Stimulated activated CD4-positive, alpha-beta T cell treated with anti-CD3 and anti-CD28 coated beads, TNF-alpha, amount 100 ng/mL, for 24 hours (primary cell): ENCODE measurements at regions not wholly inside any gene's neighbourhood (a gene's known extent, or its start where the extent isn't known, plus 50 kb on each side); places are given as distances from the start of the nearest gene placed in this dataset.
"Not testable (repeated sequence)": the region's sequence is repeated elsewhere in the genome, so short reads cannot be mapped to it uniquely, and the experiment has no call there.

Experiments
- DNase-seq, 3 experiments: peaks; one replicate each; pipeline ENCODE4 v3.0.0-alpha.2; 2020; ENCODE audit warnings: low read depth in 3 of 3

GRCh38 chr2:106292627-106293026 is 98.5 kb upstream of the UXS1 start:
- no peak for DNase-seq

DNA sequence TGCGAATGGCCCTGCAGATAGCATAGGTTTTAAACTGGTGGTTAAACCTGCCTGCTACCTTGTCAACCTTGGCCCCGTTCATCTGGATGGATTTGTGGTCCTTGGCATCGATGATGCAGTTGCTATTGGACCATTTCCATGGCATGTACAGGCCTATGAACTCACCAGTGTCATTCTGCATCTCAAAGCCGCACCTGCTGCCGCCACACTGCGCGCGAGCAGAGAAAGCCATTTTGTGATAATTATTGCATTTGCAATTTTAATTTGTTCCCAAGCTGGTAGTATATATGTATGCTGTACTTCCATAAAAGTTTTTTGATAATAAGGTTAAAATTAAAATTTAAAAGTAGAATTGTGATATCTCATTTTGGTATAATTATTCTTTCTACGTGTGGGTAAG is 94.8 kb upstream of the UXS1 start:
- no peak for DNase-seq

DNA sequence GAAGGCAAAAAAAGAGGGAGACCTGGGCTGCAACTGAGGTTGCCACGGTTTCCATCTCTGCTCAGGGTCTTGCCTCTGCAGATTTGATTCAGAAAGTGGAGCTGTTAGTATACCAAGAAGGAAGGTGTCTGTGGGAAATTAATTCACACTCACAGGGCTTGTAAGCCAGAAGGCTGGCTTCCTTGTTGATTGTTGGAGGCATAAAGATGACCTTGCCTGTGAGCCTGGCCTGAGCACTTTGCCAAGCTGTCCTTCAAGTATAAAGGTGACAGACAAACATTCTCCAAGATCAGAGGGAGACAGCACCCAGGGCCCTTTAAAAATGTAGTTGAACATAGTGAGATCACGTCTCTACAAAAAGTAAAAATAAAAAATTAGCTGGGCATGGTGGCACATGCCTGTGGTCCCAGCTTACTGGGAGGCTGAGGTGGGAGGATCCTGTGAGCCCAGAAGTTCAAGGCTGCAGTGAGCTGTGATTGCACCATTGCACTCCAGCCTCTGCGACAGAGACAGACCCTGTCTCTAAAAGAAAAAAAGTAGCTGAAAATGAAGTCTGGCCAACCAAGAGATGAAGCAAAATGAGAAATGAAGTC is 91.2 kb upstream of the UXS1 start:
- DNase-seq = no peak

DNA sequence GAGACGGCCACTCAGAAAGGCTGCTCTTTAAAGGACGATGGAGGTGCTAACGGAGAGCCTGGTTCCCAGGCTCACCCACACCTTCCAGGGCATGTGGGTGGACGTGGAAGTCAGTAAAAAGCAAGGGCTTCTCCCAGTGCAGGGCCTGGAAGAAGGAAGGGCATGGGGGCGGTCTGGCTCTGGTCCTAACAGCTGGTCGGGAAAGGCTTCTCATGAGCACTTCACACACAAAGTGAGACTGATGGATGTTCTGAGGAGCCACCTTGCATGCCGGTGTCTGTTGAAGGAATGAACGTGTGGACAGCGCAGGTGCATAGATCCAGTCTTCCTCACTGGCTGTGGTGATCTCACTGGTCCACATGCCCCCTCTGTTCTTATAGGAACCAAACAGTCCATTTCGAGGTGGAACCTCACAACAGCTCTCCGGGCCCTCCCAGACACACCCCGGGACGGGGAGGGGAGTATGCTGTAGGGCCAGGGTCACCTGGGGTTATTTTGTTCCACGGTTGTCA is 90.6 kb upstream of the UXS1 start:
- DNase-seq = no peak

DNA sequence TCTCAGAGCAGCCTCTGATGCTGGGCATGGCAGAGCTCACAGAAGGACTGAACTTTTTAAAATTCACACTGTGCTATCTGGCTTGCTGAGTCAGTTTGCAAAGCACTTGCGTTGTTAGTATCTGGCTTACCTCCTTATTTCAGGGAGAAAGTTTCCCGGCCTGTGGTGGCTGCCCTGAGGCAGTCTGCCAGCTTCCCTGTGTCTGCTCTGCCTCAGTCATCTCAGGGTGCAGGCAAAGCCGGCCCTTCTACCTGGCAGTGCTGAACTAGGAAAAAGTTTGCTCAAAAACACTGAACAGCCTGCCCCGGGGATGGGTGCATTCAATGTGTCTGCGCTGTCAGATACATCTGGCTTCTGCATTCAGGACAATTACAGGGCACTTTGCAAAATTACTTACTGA is 90.2 kb upstream of the UXS1 start:
- DNase-seq = no peak

DNA sequence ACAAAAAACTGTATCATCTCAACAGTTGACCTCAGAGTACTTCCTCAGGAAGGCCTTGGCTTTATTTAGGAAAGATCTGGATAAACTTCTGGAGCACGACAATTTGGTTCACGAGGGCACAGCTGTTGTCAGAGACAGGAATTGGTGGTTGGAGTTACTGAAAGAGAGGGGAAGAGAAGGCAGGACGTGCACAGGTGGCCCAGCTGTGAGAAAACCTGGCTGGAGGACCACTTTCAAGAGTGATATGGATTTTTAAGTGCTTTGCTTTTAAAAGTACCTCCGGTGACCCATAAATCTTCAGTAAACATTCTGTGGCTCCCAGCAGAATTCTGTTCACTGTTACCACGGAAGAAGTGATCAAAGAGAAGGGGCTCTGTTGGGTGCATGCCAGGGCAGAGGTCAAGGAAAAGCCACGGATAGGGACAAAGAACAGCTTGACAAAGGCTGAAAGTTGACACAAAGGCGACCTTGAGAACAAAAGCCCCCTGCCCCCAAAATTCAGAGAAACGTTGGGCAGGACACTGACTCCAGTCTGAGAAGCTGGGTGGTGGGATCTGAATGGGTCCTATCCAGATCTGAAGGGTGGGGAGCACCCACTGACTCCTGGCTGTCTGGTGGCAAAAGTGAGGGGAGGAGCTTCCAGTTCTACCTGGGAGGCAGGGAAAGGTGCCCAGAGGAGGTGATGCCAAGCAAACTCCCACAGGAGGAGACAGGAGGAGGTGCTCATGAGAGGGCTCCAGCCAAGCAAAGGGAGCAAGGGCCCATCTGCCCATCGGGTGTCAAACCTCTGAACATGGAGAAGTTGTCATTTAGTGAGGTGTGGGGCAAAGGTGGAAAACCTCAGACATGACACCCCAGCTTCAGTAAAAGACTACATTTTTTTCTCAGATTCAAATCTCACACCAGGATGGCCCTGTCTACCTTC is 89.4 kb upstream of the UXS1 start:
- not testable (repeated sequence) for DNase-seq

- no peak for DNase-seq
These were observed 88.5 kb upstream of the UXS1 start for GRCh38 chr2:106282462-106283170.

GRCh38 chr2:106281907-106282430 is 87.9 kb upstream of the UXS1 start:
- DNase-seq = not testable (repeated sequence)

GRCh38 chr2:106280722-106281446 is 86.8 kb upstream of the UXS1 start:
- no peak for DNase-seq

DNA sequence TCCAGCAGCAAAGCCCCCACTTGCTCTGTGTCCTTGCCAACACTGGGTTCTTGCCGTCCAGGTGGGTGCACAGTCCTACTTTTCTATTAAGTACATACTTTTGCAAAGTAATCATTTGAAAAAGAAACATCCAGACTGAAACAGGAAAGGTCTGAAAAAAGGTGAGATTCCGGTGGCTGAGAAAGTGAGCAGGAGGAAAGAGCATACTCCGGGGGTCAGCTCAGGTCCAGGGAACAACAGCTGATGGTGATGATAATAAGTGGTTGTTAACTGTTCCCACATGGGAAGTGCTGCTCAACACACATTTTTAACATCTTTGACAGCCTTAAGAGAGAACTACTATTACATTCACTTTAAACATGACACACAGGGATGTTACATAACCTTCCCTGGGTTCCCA is 86.1 kb upstream of the UXS1 start:
- DNase-seq = no peak

DNA sequence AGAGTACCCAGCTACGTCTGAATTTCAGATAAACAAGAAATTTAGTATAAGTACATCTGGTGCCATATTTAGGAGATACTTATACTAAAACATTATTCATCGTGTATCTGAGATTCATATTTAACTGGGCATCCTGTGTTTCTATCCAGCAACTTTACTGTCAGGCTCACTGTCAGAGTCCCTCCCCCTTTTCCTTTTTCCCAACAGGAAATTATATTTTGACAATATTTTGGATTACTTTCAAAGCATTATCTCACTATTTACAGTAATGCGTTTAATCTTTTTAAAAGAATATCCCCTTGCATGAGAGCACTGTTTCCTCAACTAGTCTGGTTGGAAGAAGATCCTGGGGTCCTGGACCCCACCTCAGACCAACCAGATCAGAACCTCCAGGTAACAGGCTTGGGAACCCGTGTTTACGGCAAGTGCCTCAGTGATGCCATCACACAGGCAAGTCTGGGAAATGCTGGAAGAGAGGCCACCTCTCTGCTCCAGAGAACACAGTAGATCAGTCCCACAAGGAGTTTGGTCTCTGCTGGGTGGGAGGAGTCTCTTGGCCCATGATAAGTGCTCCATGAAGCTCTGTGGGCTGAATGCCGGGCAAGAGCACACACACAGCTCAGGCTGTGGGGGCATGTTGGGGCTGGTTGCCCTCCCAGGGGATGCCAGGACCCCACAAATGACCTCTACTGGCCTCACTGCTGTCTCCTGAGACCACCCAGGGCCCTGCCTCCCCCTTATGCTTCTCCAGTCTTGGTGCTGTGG is 84.2 kb upstream of the UXS1 start:
- DNase-seq = no peak

DNA sequence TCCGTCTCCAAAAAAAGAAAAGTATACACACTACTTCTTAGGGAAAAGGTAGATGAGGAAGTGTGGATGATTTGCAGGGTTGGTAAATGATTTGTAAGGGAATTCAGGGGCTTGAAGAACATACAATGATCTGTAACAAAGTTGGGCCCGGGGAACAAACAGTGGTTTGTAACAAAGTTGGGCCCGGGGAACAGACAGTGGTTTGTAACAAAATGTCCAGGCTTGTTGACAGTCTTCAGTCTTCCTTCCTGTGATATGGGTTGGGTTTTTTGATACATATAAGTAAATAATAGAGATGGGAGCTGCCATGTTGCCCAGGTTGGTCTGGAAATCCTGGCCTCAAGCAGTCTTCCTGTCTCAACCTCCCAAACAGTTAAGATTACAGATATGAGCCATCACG is 83.3 kb upstream of the UXS1 start:
- no peak for DNase-seq

- no peak for DNase-seq
These were observed 81.9 kb upstream of the UXS1 start for GRCh38 chr2:106275971-106276370.

DNA sequence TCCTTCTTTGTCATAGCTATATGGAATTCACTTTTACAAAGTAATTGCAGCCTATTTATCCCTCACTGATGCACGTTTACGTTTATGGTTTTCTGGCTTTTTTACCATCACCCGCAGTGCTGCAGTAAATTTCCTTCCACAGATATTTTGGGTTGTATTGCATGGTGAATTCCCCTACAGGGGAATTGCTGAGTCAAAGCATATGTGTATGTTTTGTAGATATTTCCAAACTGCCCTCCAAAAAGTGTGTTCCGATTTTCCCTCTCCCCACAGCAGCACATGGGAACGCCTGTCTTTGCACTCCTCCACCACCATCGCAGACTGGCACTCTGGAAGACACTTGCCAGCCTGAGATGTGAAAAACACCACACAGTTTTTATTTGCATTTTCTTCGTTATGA is 80.6 kb upstream of the UXS1 start:
- DNase-seq = no peak

GRCh38 chr2:106272216-106272807 is 78.2 kb upstream of the UXS1 start:
- DNase-seq = no peak

DNA sequence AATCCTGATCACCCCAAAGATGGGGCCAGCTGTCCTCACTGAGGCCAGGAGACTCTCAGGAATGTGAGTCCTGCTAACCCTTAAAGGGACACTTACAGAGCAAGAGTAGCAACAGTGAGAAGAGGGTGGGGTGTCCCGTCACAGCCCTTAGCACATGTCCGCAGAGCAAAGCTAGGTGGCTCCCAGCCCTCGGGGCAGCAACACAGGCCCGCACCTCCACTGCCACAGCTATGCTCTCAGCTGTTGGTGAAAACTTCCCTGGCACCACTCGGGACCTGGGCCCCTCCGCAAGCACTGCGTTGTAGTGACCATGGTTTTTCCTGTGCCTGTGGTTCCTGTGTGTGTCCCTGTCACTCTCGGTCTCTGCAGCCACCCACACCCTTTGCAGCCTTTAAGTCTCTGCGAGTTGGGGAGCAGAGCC is 76.4 kb upstream of the UXS1 start:
- no peak for DNase-seq

DNA sequence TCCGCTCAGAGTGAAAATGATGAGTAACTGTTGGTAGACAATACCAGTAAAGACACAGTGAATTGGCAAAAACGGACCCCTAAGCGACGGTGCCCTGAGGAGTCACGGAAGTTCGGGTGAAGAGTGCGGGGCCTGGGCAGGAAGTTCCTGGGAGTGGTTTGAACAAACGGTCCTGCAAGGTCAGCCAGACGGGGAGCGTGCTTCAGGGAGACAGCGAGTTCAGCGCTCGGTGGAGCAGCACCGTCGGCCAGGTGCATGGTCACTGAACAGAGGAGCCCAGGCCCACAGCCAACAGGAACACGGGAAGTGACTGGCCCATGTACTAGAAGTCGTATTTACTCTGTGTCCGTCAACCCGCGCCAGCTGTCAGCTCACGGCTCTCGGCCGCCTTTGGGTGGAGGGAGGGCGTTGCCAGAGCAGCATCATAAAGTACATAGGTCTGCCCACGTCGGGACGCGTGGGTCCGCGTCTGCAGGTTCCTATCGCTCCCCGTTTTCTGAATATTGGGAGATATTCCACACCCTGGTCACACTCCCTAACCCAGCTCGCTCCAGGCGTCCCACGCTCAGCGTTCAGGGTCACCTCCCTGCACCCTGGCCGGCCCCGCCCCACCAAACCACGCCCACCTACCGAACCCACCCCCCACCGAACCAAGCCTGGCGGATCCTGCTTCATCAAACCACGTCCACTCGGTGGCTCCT is 75.6 kb upstream of the UXS1 start:
- DNase-seq = peak in 2 of 3 experiments; percentile 12

DNA sequence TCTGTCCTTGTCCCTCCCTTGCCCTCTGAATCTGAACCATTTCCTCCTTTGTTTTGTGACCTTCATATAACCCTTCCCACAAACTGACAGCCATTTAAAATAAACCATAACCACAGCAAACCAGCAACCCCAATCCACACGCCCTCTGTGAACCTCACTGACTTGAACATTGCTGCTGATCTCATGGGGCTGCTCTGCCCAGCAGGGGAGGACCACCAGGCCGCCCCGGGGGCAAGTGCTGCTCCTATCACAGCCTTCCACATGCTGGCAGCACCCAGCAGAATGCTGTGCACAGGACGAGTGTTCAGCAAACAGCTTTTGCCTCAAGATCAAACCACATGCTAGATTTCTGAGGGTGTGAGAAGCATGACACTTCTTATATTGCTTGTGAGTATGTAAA is 73.9 kb upstream of the UXS1 start:
- DNase-seq = no peak

GRCh38 chr2:106261871-106262321 is 67.8 kb upstream of the UXS1 start:
- no peak for DNase-seq

- not testable (repeated sequence) for DNase-seq
These were observed 64.8 kb upstream of the UXS1 start for GRCh38 chr2:106258859-106259258.
